ENCODE measurements at regions not wholly inside any gene's neighbourhood (a gene's known extent, or its start where the extent isn't known, plus 50 kb on each side); places are given as distances from the start of the nearest gene placed in this dataset.
"Not testable (repeated sequence)": the region's sequence is repeated elsewhere in the genome, so short reads cannot be mapped to it uniquely, and the experiment has no call there.

DNA sequence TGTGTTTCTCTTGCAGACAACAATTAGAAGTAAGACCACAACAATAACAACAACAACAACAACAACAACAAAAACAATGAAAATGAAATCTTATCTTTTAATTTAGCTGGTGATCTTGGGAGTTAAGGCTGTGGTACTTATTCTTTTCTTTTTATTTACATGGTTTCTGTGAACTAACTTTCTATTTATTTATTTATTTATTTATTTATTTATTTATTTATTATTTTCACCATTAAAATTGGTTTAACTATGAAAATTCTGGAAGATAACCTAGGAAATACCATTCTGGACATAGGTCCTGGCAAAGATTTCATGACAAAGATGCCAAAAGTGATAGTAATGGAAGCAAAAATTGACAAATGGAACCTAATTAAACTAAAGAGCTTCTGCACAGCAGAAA is 102.5 kb upstream of the PNPT1 start:
- no peaks in the 10 kb centered on the region for H3K4me1 ChIP-seq
- no peak overlapping the region for H3K27ac ChIP-seq
- in situ Hi-C loops (cut with MboI; ENCODE audit: low pct_ligation_motif_present in 1 of 4, low pct_unique_long_range_greater_than_20kb in 1 of 4, low sequenced_read_pairs in 3 of 4), result no loop called here
- DNase-seq, result no peak
- no peaks in the 10 kb centered on the region for H3K9me3 ChIP-seq
- no peaks in the 10 kb centered on the region for H3K27me3 ChIP-seq
- H3K36me3 ChIP-seq, result no peaks in the 10 kb centered on the region
- intact Hi-C loops (cut with DNase I; ENCODE audit: low total_unique reads), result no loop called here
- no peak for TF ChIP-seq POLR2AphosphoS5 (IDR thresholded peaks at IDR 0.05)
- TF ChIP-seq, protein P1, sequence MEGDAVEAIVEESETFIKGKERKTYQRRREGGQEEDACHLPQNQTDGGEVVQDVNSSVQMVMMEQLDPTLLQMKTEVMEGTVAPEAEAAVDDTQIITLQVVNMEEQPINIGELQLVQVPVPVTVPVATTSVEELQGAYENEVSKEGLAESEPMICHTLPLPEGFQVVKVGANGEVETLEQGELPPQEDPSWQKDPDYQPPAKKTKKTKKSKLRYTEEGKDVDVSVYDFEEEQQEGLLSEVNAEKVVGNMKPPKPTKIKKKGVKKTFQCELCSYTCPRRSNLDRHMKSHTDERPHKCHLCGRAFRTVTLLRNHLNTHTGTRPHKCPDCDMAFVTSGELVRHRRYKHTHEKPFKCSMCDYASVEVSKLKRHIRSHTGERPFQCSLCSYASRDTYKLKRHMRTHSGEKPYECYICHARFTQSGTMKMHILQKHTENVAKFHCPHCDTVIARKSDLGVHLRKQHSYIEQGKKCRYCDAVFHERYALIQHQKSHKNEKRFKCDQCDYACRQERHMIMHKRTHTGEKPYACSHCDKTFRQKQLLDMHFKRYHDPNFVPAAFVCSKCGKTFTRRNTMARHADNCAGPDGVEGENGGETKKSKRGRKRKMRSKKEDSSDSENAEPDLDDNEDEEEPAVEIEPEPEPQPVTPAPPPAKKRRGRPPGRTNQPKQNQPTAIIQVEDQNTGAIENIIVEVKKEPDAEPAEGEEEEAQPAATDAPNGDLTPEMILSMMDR (IDR thresholded peaks at IDR 0.05), result no peak
- TF ChIP-seq POLR2A (IDR thresholded peaks at IDR 0.05), result no peak
- no peak for TF ChIP-seq EP300 (IDR thresholded peaks at IDR 0.05; ENCODE audit: low read depth)
- no peak overlapping the region for H3K4me3 ChIP-seq

DNA sequence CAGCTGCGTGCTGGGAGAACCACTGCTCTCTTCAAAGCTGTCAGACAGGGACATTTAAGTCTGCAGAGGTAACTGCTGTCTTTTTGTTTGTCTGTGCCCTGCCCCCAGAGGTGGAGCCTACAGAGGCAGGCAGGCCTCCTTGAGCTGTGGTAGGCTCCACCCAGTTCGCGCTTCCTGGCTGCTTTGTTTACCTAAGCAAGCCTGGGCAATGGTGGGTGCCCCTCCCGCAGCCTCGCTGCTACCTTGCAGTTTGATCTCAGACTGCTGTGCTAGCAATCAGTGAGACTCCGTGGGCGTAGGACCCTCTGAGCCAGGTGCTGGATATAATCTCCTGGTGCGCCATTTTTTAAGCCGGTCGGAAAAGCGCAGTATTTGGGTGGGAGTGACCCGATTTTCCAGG is 100.0 kb upstream of the PNPT1 start:
- H3K36me3 ChIP-seq; H3K27ac ChIP-seq; H3K9me3 ChIP-seq; in situ Hi-C loops (cut with MboI; ENCODE audit: low pct_ligation_motif_present in 1 of 4, low pct_unique_long_range_greater_than_20kb in 1 of 4, low sequenced_read_pairs in 3 of 4); H3K27me3 ChIP-seq; intact Hi-C loops (cut with DNase I; ENCODE audit: low total_unique reads); H3K4me3 ChIP-seq; H3K4me1 ChIP-seq: not testable (repeated sequence)
- 84% methylated on average over 12 of the region's 12 CpGs; no CpG with 5 or more reads in 1 of the 2 donors for WGBS, 2 donors (ENCODE audit: low coverage in 1 of 2)
- DNase-seq, result peak; percentile 8

DNA sequence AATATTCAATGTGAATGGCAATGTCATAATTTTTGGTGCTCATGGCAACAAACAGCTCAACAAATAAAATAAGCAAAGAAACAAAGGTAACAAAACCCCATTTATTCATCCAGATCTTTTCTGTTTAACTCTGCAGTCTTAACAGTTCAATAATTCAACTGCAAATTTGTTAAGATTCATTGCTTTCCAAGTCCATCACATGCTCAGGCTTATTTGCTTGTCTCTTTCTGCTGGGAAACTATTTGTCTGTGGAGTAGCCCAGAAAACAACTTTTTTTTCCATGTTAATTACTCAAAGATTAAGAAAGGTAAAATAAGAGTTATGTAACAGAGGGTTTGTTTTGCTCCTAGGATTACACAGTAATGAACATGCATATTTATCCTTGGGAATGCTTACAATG is 92.6 kb upstream of the PNPT1 start:
- H3K36me3 ChIP-seq, result no peaks in the 10 kb centered on the region
- no peak overlapping the region for H3K27ac ChIP-seq
- DNase-seq, result no peak
- in situ Hi-C loops (cut with MboI; ENCODE audit: low pct_ligation_motif_present in 1 of 4, low pct_unique_long_range_greater_than_20kb in 1 of 4, low sequenced_read_pairs in 3 of 4) (no loop called here), intact Hi-C loops (cut with DNase I; ENCODE audit: low total_unique reads) (loop anchor here (5.0 kb wide), 1 partner anchor 1851 kb away; no protein-coding TSS in a partner anchor)
- no peak overlapping the region for H3K4me3 ChIP-seq
- no peaks in the 10 kb centered on the region for H3K27me3 ChIP-seq
- TF ChIP-seq, protein P1 (IDR thresholded peaks at IDR 0.05), result no peak
- TF ChIP-seq EP300 (IDR thresholded peaks at IDR 0.05; ENCODE audit: low read depth), result no peak
- no peak for TF ChIP-seq POLR2AphosphoS5 (IDR thresholded peaks at IDR 0.05)
- TF ChIP-seq POLR2A (IDR thresholded peaks at IDR 0.05), result no peak
- no peaks in the 10 kb centered on the region for H3K9me3 ChIP-seq
- H3K4me1 ChIP-seq, result no peaks in the 10 kb centered on the region

DNA sequence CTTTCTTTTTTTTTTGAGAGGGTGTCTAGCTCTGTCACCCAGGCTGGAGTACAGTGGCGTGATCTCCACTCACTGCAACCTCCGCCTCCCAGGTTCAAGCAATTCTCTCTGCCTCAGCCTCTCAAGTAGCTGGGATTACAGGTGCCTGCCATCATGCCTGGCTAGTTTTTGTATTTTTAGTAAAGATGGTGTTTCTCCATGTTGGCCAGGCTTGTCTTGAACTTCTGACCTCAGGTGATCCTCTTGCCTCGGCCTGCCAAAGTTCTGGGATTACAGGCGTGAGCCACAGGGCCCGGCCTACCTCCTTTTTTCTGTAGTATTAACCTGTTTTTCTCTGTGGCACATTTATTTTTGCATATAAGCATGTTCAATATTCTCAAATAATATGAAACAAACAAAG is 90.1 kb upstream of the PNPT1 start:
- H3K4me3 ChIP-seq; intact Hi-C loops (cut with DNase I; ENCODE audit: low total_unique reads); in situ Hi-C loops (cut with MboI; ENCODE audit: low pct_ligation_motif_present in 1 of 4, low pct_unique_long_range_greater_than_20kb in 1 of 4, low sequenced_read_pairs in 3 of 4); H3K27ac ChIP-seq; H3K9me3 ChIP-seq; H3K36me3 ChIP-seq; H3K4me1 ChIP-seq; DNase-seq; H3K27me3 ChIP-seq: not testable (repeated sequence)
- 92 to 93% methylated on average over 3 to 5 of the region's 5 CpGs for WGBS, 2 donors (ENCODE audit: low coverage in 1 of 2)

DNA sequence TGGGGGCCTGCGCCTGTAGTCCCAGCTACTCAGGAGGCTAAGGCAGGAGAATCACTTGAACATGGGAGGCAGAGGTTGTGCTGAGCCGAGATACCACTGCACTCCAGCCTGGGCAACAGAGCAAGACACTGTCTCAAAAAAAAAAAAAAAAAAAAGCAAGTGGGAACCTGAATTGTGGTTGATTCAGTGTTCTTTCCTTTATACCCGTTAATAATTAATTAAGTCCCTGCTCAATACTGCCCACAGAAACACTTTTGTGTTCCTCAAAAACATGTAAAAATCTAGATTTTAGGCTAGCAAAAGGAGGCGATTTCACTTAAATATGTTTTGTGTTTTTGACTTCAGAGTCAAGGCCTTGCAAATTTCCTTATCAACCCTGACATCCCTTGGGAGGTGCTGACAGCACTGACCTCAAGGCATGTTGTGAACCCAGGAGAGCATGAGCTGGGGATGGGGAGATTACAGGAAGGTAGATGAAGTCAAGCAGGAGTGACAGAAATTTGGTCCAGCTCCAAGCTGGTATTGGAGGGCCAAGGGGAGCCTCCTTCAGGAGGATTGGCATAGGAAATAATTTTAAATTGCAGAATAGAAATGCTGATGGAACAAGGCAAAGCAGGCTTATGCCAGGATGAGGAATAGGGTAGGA is 89.0 kb upstream of the PNPT1 start:
- DNase-seq, result no peak
- Histone ChIP-seq H3K4me3 (no peak overlapping the region), H3K27me3 (no peaks in the 10 kb centered on the region), H3K9me3 (no peaks in the 10 kb centered on the region), H3K27ac (no peak overlapping the region), H3K36me3 (no peaks in the 10 kb centered on the region), H3K4me1 (no peaks in the 10 kb centered on the region)
- in situ Hi-C loops (cut with MboI; ENCODE audit: low pct_ligation_motif_present in 1 of 4, low pct_unique_long_range_greater_than_20kb in 1 of 4, low sequenced_read_pairs in 3 of 4) (no loop called here), intact Hi-C loops (cut with DNase I; ENCODE audit: low total_unique reads) (no loop called here)
- 71 to 88% methylated on average over 3 to 4 of the region's 4 CpGs for WGBS, 2 donors (ENCODE audit: low coverage in 1 of 2)
- TF ChIP-seq EP300 (IDR thresholded peaks at IDR 0.05; ENCODE audit: low read depth), result no peak
- TF ChIP-seq, protein P1 (IDR thresholded peaks at IDR 0.05), result no peak
- TF ChIP-seq POLR2AphosphoS5 (IDR thresholded peaks at IDR 0.05), result no peak
- TF ChIP-seq POLR2A (IDR thresholded peaks at IDR 0.05), result no peak

Measured in transverse colon (tissue), 4 donors.